ENCODE measurements at regions not wholly inside any gene's neighbourhood (a gene's known extent, or its start where the extent isn't known, plus 50 kb on each side); places are given as distances from the start of the nearest gene placed in this dataset.

GRCh38 chr13:65260946-65261891 lies 1968.9 kb downstream of the PCDH9 start:
- TF ChIP-seq CTCF (IDR thresholded peaks at IDR 0.05), result no peak
- no peak for TF ChIP-seq ARID4B (CRISPR knock-in tag; IDR thresholded peaks at IDR 0.05; ENCODE audit: borderline replicate concordance)
- TF ChIP-seq AFF4 (CRISPR knock-in tag; IDR thresholded peaks at IDR 0.05; ENCODE audit: borderline replicate concordance), result no peak
- TF ChIP-seq TEAD4 (CRISPR knock-in tag; IDR thresholded peaks at IDR 0.05), result no peak
- no peak for TF ChIP-seq ATF2 (CRISPR knock-in tag; IDR thresholded peaks at IDR 0.05; ENCODE audit: borderline replicate concordance, low read depth)
- TF ChIP-seq GTF2I (CRISPR knock-in tag; conservative IDR thresholded peaks at IDR 0.05), result no peak
- no peak for TF ChIP-seq ZNF121 (CRISPR knock-in tag; IDR thresholded peaks at IDR 0.05)
- TF ChIP-seq ATF3 (CRISPR knock-in tag; conservative IDR thresholded peaks at IDR 0.05), result no peak
